ENCODE measurements at regions not wholly inside any gene's neighbourhood (a gene's known extent, or its start where the extent isn't known, plus 50 kb on each side); places are given as distances from the start of the nearest gene placed in this dataset.

DNA sequence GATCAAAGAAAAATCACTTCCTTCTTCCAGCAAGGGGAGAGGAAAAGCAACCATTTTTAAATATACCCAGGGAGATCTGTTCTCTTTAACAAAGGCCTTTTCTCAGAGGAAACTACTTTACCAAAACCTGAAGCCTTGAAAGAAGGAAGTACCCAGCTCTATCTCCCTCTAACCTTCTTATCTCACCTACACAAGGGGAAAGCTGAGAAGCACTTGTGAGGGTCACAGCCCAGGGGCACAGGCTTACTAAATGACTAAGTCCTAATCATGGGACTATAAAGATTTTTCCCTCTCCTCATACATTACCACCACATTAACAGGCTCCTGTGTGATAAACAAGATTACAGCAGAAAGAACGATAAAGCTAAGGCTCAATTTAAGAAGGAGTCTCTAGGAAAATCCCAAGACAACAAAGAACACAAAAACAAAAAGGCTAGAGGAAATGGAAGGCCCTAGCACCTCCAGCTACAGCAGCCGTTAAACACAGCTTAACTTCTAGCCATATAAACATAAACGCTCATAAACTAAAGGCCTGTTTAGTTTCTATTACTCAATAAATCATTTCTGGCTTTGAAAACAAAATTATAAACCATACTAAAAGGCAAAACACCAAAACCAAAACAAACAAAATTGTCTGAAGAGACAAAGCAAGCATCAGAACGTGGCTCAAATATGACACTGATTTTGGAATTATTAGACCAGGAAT, 284.9 kb upstream of the ECI2 start:
- no peak for TF ChIP-seq POLR2AphosphoS5 (IDR thresholded peaks at IDR 0.05; ENCODE audit: low read depth, low read length)
- TF ChIP-seq, protein P1, sequence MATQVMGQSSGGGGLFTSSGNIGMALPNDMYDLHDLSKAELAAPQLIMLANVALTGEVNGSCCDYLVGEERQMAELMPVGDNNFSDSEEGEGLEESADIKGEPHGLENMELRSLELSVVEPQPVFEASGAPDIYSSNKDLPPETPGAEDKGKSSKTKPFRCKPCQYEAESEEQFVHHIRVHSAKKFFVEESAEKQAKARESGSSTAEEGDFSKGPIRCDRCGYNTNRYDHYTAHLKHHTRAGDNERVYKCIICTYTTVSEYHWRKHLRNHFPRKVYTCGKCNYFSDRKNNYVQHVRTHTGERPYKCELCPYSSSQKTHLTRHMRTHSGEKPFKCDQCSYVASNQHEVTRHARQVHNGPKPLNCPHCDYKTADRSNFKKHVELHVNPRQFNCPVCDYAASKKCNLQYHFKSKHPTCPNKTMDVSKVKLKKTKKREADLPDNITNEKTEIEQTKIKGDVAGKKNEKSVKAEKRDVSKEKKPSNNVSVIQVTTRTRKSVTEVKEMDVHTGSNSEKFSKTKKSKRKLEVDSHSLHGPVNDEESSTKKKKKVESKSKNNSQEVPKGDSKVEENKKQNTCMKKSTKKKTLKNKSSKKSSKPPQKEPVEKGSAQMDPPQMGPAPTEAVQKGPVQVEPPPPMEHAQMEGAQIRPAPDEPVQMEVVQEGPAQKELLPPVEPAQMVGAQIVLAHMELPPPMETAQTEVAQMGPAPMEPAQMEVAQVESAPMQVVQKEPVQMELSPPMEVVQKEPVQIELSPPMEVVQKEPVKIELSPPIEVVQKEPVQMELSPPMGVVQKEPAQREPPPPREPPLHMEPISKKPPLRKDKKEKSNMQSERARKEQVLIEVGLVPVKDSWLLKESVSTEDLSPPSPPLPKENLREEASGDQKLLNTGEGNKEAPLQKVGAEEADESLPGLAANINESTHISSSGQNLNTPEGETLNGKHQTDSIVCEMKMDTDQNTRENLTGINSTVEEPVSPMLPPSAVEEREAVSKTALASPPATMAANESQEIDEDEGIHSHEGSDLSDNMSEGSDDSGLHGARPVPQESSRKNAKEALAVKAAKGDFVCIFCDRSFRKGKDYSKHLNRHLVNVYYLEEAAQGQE (IDR thresholded peaks at IDR 0.05; ENCODE audit: insufficient read depth in 1 of 2, low read depth in 2 of 2, low read length in 2 of 2), result no peak
- TF ChIP-seq SIN3A (IDR thresholded peaks at IDR 0.05; ENCODE audit: borderline replicate concordance, insufficient read depth, low read length), result no peak
- TF ChIP-seq TAF1 (IDR thresholded peaks at IDR 0.05; ENCODE audit: borderline replicate concordance, insufficient read depth, low read length), result no peak
- no peak for TF ChIP-seq FOXP2 (optimal IDR thresholded peaks at IDR 0.05; ENCODE audit: borderline replicate concordance, extremely low read depth, extremely low read length, insufficient read depth)

Measured in PFSK-1 (cell line).